Sigmoid colon (tissue), 3 donors: ENCODE measurements at regions not wholly inside any gene's neighbourhood (a gene's known extent, or its start where the extent isn't known, plus 50 kb on each side); places are given as distances from the start of the nearest gene placed in this dataset.

ENCODE experiments used
- POLR2A ChIP-seq, 2 donors: fragments of 450-650 bp; IDR thresholded peaks; one replicate each; pipeline ENCODE4 v1.6.1; 2016; ENCODE audit warnings: antibody characterized with exemption in 2 of 2, mild to moderate bottlenecking in 2 of 2, moderate library complexity in 2 of 2
- TF ChIP-seq, protein P1 (sequence below), 4 experiments: fragments of 450-650 bp in 3 of 4; fragments of 200-600 bp in 1 of 4; IDR thresholded peaks; one replicate each; pipeline ENCODE4 v1.5.1; 2016 to 2019; ENCODE audit warnings: antibody characterized with exemption in 4 of 4, mild to moderate bottlenecking in 3 of 4, moderate library complexity in 2 of 4

GRCh38 chr2:216305574-216305973 lies 66.7 kb downstream of the MARCHF4 start:
- TF ChIP-seq POLR2A (IDR thresholded peaks at IDR 0.05), result no peak
- TF ChIP-seq, protein P1, sequence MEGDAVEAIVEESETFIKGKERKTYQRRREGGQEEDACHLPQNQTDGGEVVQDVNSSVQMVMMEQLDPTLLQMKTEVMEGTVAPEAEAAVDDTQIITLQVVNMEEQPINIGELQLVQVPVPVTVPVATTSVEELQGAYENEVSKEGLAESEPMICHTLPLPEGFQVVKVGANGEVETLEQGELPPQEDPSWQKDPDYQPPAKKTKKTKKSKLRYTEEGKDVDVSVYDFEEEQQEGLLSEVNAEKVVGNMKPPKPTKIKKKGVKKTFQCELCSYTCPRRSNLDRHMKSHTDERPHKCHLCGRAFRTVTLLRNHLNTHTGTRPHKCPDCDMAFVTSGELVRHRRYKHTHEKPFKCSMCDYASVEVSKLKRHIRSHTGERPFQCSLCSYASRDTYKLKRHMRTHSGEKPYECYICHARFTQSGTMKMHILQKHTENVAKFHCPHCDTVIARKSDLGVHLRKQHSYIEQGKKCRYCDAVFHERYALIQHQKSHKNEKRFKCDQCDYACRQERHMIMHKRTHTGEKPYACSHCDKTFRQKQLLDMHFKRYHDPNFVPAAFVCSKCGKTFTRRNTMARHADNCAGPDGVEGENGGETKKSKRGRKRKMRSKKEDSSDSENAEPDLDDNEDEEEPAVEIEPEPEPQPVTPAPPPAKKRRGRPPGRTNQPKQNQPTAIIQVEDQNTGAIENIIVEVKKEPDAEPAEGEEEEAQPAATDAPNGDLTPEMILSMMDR (IDR thresholded peaks at IDR 0.05), result no peak
